B cell (primary cell): ENCODE measurements at regions not wholly inside any gene's neighbourhood (a gene's known extent, or its start where the extent isn't known, plus 50 kb on each side); places are given as distances from the start of the nearest gene placed in this dataset.

Source experiments
- EZH2 ChIP-seq: IDR thresholded peaks from 2 replicates; pipeline ENCODE4 v1.6.1; 2012; ENCODE audit warnings: borderline replicate concordance, low read depth, mild to moderate bottlenecking, moderate library complexity, low read length; ENCODE audit not compliant: insufficient read depth, poor library complexity, severe bottlenecking
- TF ChIP-seq, protein P1 (sequence below): fragments of 200-600 bp; IDR thresholded peaks from one replicate; pipeline ENCODE4 v1.8.0; 2022; ENCODE audit warnings: antibody characterized with exemption, mild to moderate bottlenecking

GRCh38 chr5:138635708-138636107, 60.5 kb upstream of the HSPA9 start:
- TF ChIP-seq EZH2 = no peak
- TF ChIP-seq, protein P1, sequence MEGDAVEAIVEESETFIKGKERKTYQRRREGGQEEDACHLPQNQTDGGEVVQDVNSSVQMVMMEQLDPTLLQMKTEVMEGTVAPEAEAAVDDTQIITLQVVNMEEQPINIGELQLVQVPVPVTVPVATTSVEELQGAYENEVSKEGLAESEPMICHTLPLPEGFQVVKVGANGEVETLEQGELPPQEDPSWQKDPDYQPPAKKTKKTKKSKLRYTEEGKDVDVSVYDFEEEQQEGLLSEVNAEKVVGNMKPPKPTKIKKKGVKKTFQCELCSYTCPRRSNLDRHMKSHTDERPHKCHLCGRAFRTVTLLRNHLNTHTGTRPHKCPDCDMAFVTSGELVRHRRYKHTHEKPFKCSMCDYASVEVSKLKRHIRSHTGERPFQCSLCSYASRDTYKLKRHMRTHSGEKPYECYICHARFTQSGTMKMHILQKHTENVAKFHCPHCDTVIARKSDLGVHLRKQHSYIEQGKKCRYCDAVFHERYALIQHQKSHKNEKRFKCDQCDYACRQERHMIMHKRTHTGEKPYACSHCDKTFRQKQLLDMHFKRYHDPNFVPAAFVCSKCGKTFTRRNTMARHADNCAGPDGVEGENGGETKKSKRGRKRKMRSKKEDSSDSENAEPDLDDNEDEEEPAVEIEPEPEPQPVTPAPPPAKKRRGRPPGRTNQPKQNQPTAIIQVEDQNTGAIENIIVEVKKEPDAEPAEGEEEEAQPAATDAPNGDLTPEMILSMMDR = no peak
